ENCODE measurements at regions not wholly inside any gene's neighbourhood (a gene's known extent, or its start where the extent isn't known, plus 50 kb on each side); places are given as distances from the start of the nearest gene placed in this dataset.

DNA sequence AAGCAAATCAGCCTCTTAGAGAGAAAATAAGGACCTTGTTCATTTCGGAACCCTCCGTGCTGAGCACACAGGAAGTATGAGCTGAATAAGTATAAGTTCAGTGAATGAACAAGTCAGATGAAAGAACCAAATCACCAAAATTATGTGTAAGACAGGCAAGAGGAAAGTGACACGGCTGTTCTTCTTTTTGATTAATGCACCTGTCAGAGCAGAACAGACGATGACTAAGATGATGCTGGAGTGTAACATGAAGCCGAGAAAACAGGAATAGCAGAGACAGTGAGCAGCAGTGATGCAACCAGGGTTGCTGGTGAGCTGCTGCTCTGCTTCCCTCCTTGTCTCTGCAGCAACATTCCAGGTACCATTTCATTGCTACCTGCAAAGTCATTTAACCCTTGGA, 861.1 kb downstream of the GALC start:
- TF ChIP-seq, protein P1, sequence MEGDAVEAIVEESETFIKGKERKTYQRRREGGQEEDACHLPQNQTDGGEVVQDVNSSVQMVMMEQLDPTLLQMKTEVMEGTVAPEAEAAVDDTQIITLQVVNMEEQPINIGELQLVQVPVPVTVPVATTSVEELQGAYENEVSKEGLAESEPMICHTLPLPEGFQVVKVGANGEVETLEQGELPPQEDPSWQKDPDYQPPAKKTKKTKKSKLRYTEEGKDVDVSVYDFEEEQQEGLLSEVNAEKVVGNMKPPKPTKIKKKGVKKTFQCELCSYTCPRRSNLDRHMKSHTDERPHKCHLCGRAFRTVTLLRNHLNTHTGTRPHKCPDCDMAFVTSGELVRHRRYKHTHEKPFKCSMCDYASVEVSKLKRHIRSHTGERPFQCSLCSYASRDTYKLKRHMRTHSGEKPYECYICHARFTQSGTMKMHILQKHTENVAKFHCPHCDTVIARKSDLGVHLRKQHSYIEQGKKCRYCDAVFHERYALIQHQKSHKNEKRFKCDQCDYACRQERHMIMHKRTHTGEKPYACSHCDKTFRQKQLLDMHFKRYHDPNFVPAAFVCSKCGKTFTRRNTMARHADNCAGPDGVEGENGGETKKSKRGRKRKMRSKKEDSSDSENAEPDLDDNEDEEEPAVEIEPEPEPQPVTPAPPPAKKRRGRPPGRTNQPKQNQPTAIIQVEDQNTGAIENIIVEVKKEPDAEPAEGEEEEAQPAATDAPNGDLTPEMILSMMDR (IDR thresholded peaks at IDR 0.05) = no peak
- no peak for TF ChIP-seq POLR2A (IDR thresholded peaks at IDR 0.05; ENCODE audit: low read depth)
- TF ChIP-seq POLR2AphosphoS5 (IDR thresholded peaks at IDR 0.05) = no peak
- TF ChIP-seq EP300 (IDR thresholded peaks at IDR 0.05) = no peak
- WGBS = 44% methylated on average over 5 of the region's 5 CpGs
- Histone ChIP-seq H3K27ac (replicated peaks in 1 of 4) (no peak overlapping the region), H3K36me3 (no peaks in the 10 kb centered on the region), H3K9me3 (no peaks in the 10 kb centered on the region), H3K27me3 (no peaks in the 10 kb centered on the region), H3K4me1 (peaks cover 0 to 4% (median 0%) of the 10 kb centered on the region in 4 donors), H3K4me3 (no peak overlapping the region)
- intact Hi-C loops (cut with DNase I) = no loop called here
- no peak for DNase-seq (ENCODE audit: extremely low spot score)

DNA sequence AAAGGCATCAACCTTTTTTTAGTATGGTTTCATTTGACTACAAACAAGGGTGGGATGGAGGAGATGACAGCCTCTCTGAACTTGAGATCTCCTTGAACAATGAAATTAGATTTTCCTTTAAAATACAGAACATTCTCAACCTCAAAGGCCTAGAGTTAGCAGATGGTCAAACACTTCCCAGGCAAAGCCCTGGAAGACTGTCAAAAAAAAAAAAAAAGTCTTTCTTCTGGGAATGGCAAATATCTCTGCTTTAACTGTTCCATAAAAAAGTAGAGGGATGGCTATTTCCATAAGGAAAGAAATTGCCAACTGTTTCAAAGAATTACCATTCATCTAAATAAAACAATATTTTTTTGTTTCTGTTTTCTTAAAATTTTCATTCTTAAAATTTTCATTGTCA, 870.8 kb downstream of the GALC start:
- H3K4me1 ChIP-seq = no peaks in the 10 kb centered on the region
- no peak overlapping the region for H3K27ac ChIP-seq (replicated peaks in 1 of 4)
- DNase-seq (ENCODE audit: extremely low spot score) = no peak
- H3K27me3 ChIP-seq = no peaks in the 10 kb centered on the region
- intact Hi-C loops (cut with DNase I) = no loop called here
- no peak overlapping the region for H3K4me3 ChIP-seq
- H3K9me3 ChIP-seq = no peaks in the 10 kb centered on the region
- TF ChIP-seq, protein P1 (IDR thresholded peaks at IDR 0.05) = no peak
- TF ChIP-seq POLR2A (IDR thresholded peaks at IDR 0.05; ENCODE audit: low read depth) (no peak), POLR2AphosphoS5 (IDR thresholded peaks at IDR 0.05) (no peak), EP300 (IDR thresholded peaks at IDR 0.05) (no peak)
- H3K36me3 ChIP-seq = no peaks in the 10 kb centered on the region

DNA sequence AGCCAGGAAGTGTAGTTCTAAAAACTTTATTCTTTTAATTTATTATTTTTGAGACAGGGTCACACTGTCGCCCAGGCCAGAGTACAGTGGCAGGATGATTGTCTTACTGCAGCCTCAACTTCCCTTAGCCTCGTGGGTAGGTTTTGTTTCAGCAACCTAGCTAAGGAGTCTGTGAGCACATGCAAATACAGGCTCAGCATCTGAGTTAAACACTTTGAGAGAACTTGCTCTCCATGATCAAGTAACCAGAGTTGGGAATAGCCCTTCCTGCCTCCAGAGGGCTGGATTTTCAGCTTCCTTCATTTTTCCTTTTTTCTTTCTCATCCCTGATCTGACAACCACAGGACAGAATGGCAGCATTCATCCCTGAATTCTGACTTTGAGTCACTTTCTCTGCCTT, 871.3 kb downstream of the GALC start:
- H3K4me1 ChIP-seq = no peaks in the 10 kb centered on the region
- no peak overlapping the region for H3K4me3 ChIP-seq
- H3K27ac ChIP-seq (replicated peaks in 1 of 4) = no peak overlapping the region
- intact Hi-C loops (cut with DNase I) = no loop called here
- no peaks in the 10 kb centered on the region for H3K9me3 ChIP-seq
- no peak for TF ChIP-seq POLR2AphosphoS5 (IDR thresholded peaks at IDR 0.05)
- TF ChIP-seq, protein P1 (IDR thresholded peaks at IDR 0.05) = no peak
- no peak for TF ChIP-seq POLR2A (IDR thresholded peaks at IDR 0.05; ENCODE audit: low read depth)
- TF ChIP-seq EP300 (IDR thresholded peaks at IDR 0.05) = no peak
- no peaks in the 10 kb centered on the region for H3K36me3 ChIP-seq
- H3K27me3 ChIP-seq = no peaks in the 10 kb centered on the region
- DNase-seq (ENCODE audit: extremely low spot score) = no peak
- 83% methylated on average over 2 of the region's 2 CpGs for WGBS

DNA sequence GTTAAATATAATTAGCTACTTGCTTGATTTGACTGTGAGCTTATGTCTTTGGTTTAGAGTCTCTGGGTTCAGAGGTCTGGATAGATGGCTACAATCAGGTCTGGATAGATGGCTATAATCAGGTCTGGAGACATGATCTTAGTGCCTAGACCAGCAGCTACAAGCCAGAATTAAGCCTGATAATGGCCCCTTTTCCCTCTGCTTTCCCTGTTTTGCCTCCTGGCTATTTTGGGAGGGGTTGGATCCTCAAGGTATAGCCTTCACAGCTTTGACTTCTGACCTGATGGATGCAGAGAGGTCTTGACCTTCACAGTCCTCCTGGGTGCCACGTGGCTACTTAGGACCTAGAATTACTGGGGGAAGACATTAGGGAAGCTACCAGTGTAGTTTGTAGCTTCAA, 877.7 kb downstream of the GALC start:
- 17% methylated on average over 1 of the region's 1 CpG for WGBS
- intact Hi-C loops (cut with DNase I) = no loop called here
- Histone ChIP-seq H3K27ac (replicated peaks in 1 of 4) (no peak overlapping the region), H3K4me3 (no peak overlapping the region), H3K36me3 (no peaks in the 10 kb centered on the region), H3K9me3 (no peaks in the 10 kb centered on the region), H3K4me1 (no peaks in the 10 kb centered on the region), H3K27me3 (no peaks in the 10 kb centered on the region)
- no peak for TF ChIP-seq POLR2A (IDR thresholded peaks at IDR 0.05; ENCODE audit: low read depth)
- no peak for TF ChIP-seq POLR2AphosphoS5 (IDR thresholded peaks at IDR 0.05)
- TF ChIP-seq, protein P1 (IDR thresholded peaks at IDR 0.05) = no peak
- no peak for TF ChIP-seq EP300 (IDR thresholded peaks at IDR 0.05)
- DNase-seq (ENCODE audit: extremely low spot score) = no peak

DNA sequence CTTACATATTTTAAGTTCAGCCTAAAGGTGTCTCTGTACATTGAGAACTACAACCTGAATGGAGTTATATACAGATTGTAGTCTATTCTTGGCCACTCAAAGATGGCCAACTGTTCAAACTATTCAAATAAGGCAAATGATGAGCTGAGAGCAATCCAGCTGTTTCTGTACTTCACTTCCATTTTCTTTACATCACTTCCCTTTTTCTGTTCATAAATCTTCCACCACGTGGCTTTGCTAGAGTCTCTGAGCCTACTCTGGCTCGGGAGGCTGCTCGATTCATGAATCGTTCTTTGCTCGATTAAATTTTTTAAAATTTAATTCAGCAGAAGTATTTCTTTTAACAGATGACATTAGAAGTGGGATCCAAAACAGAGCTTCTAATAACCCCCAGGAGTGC, 879.7 kb downstream of the GALC start:
- H3K4me3 ChIP-seq = no peak overlapping the region
- H3K9me3 ChIP-seq = no peaks in the 10 kb centered on the region
- no peaks in the 10 kb centered on the region for H3K4me1 ChIP-seq
- H3K27me3 ChIP-seq = no peaks in the 10 kb centered on the region
- DNase-seq (ENCODE audit: extremely low spot score) = no peak
- intact Hi-C loops (cut with DNase I) = no loop called here
- H3K36me3 ChIP-seq = no peaks in the 10 kb centered on the region
- no peak for TF ChIP-seq EP300 (IDR thresholded peaks at IDR 0.05)
- TF ChIP-seq POLR2A (IDR thresholded peaks at IDR 0.05; ENCODE audit: low read depth) = no peak
- TF ChIP-seq POLR2AphosphoS5 (IDR thresholded peaks at IDR 0.05) = no peak
- TF ChIP-seq, protein P1 (IDR thresholded peaks at IDR 0.05) = no peak
- H3K27ac ChIP-seq (replicated peaks in 1 of 4) = no peak overlapping the region
- WGBS = 90% methylated on average over 5 of the region's 5 CpGs
